ENCODE measurements at regions not wholly inside any gene's neighbourhood (a gene's known extent, or its start where the extent isn't known, plus 50 kb on each side); places are given as distances from the start of the nearest gene placed in this dataset.

DNA sequence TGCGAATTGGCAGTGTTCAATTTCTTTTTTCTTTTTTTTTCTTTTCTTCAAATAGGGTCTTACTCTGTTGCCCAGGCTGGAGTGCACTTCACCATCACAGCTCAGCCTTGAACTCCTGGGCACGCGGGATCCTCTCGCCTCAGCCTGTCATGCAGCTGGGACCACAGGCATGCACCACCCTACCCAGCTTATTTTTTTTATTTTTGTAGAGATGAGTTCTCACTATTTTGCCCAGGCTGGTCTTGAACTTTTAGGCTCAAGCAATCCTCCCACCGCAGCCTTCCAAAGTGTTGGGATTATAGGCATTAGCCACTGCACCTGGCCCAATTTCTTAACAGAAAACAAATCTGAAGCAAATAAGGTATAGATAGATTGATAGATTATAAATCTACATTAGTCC is 69.3 kb downstream of the SKIDA1 start (continued):
- no peak for TF ChIP-seq HDAC6 (IDR thresholded peaks at IDR 0.05; ENCODE audit: low read depth, low read length)
- no peak for TF ChIP-seq CHD2 (IDR thresholded peaks at IDR 0.05; ENCODE audit: low read length)
- no peak for TF ChIP-seq KDM1A (IDR thresholded peaks at IDR 0.05; ENCODE audit: borderline replicate concordance, low read length)
- no peak for TF ChIP-seq BRCA1 (IDR thresholded peaks at IDR 0.05; ENCODE audit: low read depth, low read length)
- TF ChIP-seq BCL11A (IDR thresholded peaks at IDR 0.05; ENCODE audit: low read depth in 2 of 2, low read length in 2 of 2), result no peak
- no peak for TF ChIP-seq MAFK (IDR thresholded peaks at IDR 0.05; ENCODE audit: low read depth, low read length)
- no peak for TF ChIP-seq RXRA (IDR thresholded peaks at IDR 0.05; ENCODE audit: insufficient read depth, low read depth, low read length)
- no peak for TF ChIP-seq SP1 (IDR thresholded peaks at IDR 0.05; ENCODE audit: low read depth, low read length)
